Lower leg skin (tissue), 4 donors: ENCODE measurements at regions not wholly inside any gene's neighbourhood (a gene's known extent, or its start where the extent isn't known, plus 50 kb on each side); places are given as distances from the start of the nearest gene placed in this dataset.

Experiments
- DNase-seq, 2 donors: peaks; one replicate each; pipeline ENCODE4 v3.0.0-alpha.2; 2019; ENCODE audit warnings: low spot score in 2 of 2
- H3K4me3 ChIP-seq: fragments of 200-600 bp; sonication (generic); 2 replicates; pipeline ENCODE4 v1.5.1; 2017; ENCODE audit warnings: mild to moderate bottlenecking, low read depth; ENCODE audit not compliant: poor library complexity, severe bottlenecking
- CTCF ChIP-seq, 3 donors: fragments of 450-650 bp; IDR thresholded peaks; one replicate each; pipeline ENCODE4 v1.5.1; 2016; ENCODE audit warnings: antibody characterized with exemption in 3 of 3, mild to moderate bottlenecking in 3 of 3, moderate library complexity in 2 of 3
- POLR2A ChIP-seq, 2 donors: fragments of 450-650 bp; IDR thresholded peaks; one replicate each; pipeline ENCODE4 v1.6.1; 2016 to 2017; ENCODE audit warnings: antibody characterized with exemption in 2 of 2, mild to moderate bottlenecking in 1 of 2, moderate library complexity in 1 of 2
- WGBS, 2 donors: methylation state at CpG; one replicate each; pipeline ENCODE4 v1.1.5; 2018; 5-methylcytosine and 5-hydroxymethylcytosine counted together
- intact Hi-C: fragments of 100-400 bp; cut with DNase I; formaldehyde crosslinking; loops from one replicate; pipeline ENCODE4 v1.15.0; 2023; ENCODE audit warnings: low total_unique reads

- WGBS, 2 donors = 83 to 84% methylated on average over 3 of the region's 3 CpGs
- intact Hi-C loops = no loop called here
- no peak for TF ChIP-seq CTCF (IDR thresholded peaks at IDR 0.05)
- TF ChIP-seq POLR2A (IDR thresholded peaks at IDR 0.05) = no peak
- DNase-seq = no peak
- H3K4me3 ChIP-seq = no peak overlapping the region
Measured at GRCh38 chr2:14306268-14306861, 326.2 kb upstream of the LRATD1 start.

- TF ChIP-seq CTCF (IDR thresholded peaks at IDR 0.05) (no peak), POLR2A (IDR thresholded peaks at IDR 0.05) (no peak)
- WGBS, 2 donors = 58 to 75% methylated on average over 3 of the region's 3 CpGs
- intact Hi-C loops = no loop called here
Measured at GRCh38 chr2:14313341-14313740, 319.2 kb upstream of the LRATD1 start.

DNA sequence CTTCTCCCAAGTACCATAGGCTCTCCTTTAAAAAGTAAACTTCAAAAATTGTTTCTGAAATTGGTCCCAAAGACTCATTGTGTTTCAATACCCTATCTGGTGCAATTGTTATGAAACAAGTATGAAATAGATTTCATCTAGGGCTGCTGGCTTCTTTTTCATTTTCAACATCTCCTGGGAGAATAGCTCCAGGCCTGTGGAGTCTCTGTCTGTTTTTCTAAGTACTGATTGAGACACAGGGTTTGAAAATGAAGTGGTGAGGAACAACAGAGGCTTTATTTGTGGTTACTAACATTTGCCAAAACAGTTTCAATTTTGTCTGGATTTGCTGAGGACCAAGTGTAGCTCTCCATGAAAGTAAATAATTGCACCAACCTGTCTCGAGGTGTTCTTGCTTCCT lies 315.9 kb upstream of the LRATD1 start:
- WGBS, 2 donors = 66 to 69% methylated on average over 1 of the region's 1 CpG
- no peak for DNase-seq
- H3K4me3 ChIP-seq = no peak overlapping the region
- intact Hi-C loops = no loop called here
- TF ChIP-seq POLR2A (IDR thresholded peaks at IDR 0.05) = no peak
- TF ChIP-seq CTCF (IDR thresholded peaks at IDR 0.05) = no peak

More at GRCh38 chr2:14313341-14313740, 319.2 kb upstream of the LRATD1 start:
- H3K4me3 ChIP-seq = no peak overlapping the region
- DNase-seq = no peak

- no peak for DNase-seq
- WGBS, 2 donors = 77 to 80% methylated on average over 4 of the region's 4 CpGs
Measured at GRCh38 chr2:14321357-14321756, 311.2 kb upstream of the LRATD1 start.

DNA sequence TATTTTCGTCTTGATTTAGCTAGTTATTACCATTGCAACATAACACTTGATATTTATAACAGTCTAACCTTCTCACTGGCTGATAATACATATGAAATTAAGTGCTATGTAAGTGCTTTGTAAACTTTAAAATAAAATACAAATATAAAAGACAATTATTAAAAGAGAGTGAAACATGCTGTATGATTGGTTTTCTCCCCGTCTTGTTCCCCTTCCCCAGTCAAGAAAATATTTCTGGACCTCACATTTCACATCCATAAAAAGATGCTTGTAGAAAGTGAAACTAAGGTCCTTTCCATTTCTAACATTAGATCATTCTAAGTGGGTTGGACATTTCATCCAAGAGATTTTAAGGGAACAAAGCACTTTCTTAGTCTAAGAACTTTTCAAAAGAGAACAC lies 310.2 kb upstream of the LRATD1 start:
- no peak for TF ChIP-seq POLR2A (IDR thresholded peaks at IDR 0.05)
- no peak for TF ChIP-seq CTCF (IDR thresholded peaks at IDR 0.05)
- H3K4me3 ChIP-seq = no peak overlapping the region
- DNase-seq = no peak
- 57 to 65% methylated on average over 2 of the region's 2 CpGs for WGBS, 2 donors
- intact Hi-C loops = no loop called here

More at GRCh38 chr2:14321357-14321756, 311.2 kb upstream of the LRATD1 start:
- H3K4me3 ChIP-seq = no peak overlapping the region
- no peak for TF ChIP-seq POLR2A (IDR thresholded peaks at IDR 0.05)
- TF ChIP-seq CTCF (IDR thresholded peaks at IDR 0.05) = no peak
- intact Hi-C loops = no loop called here

DNA sequence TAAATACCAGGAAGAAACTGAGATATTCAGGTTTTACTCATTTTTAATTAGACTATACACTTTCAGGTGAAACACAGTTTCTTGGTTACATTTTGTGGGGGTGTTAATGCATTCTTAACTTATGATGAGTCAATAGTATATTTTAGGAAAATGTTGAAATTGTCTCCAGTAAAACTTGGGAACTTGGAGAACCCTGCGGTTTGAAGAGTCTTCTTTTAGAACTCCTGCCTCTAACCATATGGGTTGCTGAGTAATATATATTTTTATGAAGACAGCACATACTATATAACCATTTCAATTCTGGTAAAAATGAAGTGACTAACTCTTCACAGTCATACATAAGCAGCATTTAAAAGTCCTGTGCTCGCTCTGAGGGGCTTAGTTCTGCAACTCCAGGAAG lies 308.2 kb upstream of the LRATD1 start:
- no peak overlapping the region for H3K4me3 ChIP-seq
- WGBS, 2 donors = 65 to 74% methylated on average over 2 of the region's 2 CpGs
- intact Hi-C loops = no loop called here
- no peak for TF ChIP-seq POLR2A (IDR thresholded peaks at IDR 0.05)
- TF ChIP-seq CTCF (IDR thresholded peaks at IDR 0.05) = no peak
- no peak for DNase-seq
